ENCODE measurements at regions not wholly inside any gene's neighbourhood (a gene's known extent, or its start where the extent isn't known, plus 50 kb on each side); places are given as distances from the start of the nearest gene placed in this dataset.

DNA sequence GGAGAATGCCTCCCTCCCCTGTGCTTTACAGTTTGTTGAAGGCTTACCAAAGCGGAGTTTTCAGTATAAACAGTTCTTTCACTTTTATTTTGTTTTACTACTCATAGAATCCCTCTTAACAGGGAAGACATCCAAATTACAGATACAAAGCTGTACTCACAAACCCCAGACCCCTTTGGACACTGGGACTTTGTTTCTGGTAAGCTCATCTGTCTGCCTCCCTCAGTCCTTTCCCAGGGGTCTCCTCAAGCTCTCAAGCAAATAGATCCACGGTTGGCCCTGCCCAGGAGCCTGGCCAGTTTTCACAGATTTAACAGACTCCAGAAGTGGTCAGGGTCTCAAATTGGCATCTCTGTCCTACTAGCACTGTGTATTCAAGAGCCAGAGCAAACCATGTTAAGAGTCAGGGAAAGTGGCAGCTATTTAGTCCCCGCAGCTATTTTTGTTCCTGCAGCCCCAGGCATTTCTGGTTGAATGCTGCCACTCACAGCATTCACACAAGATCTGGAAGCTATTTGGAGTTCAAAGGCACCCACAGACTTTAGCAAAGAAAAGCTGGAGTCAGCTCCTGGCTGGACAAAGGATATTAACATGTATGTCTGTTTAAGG lies 54.2 kb downstream of the TMEM100 start:
- intact Hi-C loops (cut with micrococcal nuclease), result no loop called here

DNA sequence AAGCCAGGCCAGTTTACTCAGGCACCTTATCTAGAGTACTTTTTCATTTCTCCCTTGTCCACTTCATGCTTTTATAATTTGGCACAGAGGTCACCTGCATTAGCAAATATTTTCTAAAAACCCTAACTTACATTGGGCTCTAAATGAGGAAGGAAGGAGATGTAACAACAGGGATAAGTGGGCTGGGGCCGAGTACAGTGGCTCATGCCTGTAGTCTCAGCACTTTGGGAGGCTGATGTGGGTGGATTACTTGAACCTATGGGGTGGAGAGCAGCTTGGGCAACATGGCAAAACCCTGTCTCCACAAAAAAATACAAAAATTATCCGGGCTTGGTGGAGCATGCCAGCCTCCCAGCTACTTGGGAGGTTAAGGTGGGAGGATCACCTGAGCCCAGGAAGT lies 55.9 kb downstream of the TMEM100 start:
- intact Hi-C loops (cut with micrococcal nuclease), result no loop called here

DNA sequence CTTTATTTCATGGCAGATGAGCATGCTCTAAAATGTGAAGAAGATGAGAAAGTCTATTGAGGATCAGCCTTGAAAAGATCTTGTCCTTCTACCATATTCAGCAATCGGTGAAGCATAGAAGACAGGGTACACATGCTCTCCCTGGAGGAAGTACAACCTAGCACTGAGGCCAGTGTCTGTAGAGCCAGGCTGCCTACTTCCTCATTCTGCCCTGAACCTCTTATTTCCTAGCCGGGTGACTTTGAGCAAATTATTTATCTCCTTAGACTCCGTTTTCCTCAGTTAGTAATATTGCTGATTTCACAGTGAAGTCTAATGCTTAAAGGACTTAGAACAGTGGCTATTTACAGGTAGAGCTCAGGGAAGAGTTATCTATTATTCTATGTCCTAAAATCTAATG lies 58.4 kb downstream of the TMEM100 start:
- intact Hi-C loops (cut with micrococcal nuclease), result no loop called here

DNA sequence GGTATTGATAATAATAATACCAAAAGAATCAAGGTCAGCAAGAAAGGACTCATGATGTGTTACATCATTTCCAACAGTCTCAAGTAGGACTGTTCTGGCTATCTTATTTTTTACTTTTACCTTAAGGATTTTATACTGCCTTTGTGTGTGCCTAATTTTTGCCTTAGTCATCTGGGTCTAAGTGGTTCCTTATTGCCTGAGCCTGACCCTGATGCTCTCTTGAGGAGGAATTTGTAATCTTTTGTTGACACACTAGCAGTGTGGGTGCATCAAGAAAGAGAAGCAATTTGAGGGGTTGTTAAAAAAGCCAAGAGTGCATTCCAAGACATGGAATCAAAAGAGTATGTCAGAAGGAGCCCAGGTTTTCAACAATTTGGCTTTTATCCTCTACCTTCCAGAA lies 59.3 kb downstream of the TMEM100 start:
- intact Hi-C loops (cut with micrococcal nuclease), result no loop called here

DNA sequence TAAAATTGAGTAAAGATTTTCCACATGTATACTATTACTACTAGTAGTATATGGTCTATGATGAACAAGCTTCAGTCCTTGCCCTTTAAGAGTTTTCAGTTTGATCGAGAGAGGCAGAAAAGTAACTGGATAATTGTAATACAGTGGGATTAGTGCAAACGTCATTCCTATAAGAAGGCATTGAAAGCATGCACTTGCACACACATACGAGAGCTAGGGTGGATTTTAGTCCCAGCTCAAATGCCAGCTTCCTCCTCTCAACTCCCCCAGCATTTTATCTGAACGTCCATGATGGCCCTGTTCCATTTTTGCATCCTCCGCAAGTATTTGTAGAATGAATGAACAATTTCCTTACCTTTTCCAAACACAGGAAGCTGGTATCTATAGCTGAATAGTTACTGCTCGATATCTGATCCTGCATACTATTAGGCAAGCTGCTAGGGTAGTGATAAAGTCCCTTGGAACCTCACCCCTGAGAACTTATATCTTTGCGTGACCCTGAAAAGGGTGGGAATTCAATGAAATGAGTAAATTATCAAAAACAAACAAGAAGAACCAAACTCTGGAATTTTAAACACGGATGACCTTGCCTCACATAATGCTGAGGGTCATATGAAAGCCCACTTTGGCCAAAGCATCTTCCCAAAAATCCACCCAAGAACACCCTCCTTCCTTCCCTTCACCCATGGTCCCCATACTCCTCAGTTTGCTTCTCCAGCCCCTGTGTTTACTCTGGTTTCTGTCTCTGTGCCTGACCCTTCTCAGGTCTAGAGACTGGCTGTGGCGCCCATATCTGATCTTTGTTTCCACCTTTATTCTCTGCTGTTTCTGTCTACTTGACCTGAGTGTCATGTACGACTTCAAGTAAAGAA lies 60.5 kb downstream of the TMEM100 start:
- intact Hi-C loops (cut with micrococcal nuclease), result no loop called here

DNA sequence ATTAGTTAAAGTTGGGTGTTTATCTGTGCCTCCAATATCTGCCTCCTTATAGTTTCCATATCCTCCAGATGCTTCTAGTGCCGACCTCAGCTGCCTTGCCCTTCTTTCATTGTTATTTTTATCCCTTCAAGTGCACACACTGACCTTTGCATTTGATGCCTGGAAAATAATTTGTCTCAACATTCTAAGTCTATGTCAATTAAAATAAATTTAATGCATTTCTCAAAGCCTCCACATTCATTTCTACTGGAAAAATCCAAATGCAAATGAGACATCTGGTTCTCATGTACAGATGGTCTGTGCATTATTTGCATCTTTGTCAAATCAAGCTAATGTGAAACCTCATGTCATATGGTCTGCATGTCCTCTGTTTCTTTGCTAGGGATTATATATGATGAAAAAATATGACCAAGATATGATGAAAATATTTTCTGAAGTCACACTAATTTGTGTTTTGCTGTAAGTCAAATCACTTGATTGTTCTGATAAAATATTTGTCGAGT lies 61.4 kb downstream of the TMEM100 start:
- intact Hi-C loops (cut with micrococcal nuclease), result no loop called here

DNA sequence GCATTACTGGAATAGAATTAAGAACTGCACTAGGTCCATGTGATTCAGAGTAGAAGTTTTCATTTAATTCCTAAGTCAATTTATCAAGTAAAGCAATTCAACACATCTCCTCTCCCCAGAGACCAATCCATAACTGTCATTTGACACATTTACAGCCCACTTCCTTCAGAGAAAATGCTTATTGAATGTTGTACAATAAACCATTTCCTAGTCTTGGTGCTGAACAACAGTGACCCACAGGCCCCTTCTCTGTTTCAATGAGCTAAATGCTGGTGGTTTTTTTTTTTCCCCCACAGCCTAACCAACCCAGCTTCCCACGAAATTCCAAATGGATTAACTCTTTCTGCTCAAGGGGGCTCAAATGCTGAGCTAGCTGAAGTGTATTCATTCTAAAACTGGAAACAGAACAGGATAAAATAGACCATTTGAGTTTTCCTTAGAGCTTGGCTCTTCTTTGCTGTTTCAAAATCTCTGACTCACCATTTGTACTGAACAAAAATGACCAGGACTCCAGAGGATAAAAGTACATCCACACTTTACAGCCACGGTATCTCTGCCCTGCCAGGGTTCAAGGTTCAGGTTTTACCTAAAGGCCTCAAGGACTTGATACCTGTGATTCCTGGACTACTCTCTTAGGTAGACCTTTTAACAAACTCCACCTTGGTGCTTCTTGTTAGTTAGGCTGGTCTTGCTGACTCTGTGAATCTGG lies 62.3 kb downstream of the TMEM100 start:
- intact Hi-C loops (cut with micrococcal nuclease), result no loop called here

DNA sequence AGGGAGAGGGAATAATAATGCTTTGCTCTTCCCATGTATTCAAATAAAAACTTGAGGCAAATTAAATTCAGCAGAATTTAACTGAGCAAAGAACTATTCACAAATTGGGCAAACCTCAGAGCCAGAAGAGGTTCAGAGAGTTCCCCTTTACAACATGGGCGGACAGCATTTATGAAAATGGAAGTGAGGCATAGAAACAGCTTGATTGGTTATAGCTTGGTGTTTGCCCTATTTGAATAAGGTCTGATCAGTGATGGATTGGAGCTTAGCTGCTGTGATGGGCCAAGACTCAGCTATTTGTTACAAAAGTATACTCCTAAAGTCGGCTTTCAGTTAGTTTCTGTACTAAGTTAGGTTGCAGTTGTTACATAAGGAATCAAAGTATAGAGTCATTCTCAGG lies 63.0 kb downstream of the TMEM100 start:
- intact Hi-C loops (cut with micrococcal nuclease), result no loop called here

DNA sequence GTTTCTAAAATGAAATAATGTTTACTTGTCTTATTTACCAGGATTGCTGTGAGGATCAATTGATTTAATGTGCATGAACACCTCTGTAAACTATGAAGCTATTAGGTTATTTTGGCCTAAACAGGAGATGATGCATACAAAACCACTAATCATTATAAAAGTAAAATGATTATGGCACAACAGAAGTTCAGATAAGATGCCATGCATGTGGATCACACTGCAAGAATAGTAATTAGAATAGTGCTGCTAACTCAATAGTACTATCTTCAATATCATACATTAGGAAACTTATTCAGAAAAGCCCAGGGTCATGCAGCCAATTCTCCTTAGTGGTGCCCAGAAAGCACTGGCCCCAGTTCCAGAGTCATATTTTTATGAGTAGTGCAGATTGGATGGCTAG lies 66.9 kb downstream of the TMEM100 start:
- intact Hi-C loops (cut with micrococcal nuclease), result no loop called here

DNA sequence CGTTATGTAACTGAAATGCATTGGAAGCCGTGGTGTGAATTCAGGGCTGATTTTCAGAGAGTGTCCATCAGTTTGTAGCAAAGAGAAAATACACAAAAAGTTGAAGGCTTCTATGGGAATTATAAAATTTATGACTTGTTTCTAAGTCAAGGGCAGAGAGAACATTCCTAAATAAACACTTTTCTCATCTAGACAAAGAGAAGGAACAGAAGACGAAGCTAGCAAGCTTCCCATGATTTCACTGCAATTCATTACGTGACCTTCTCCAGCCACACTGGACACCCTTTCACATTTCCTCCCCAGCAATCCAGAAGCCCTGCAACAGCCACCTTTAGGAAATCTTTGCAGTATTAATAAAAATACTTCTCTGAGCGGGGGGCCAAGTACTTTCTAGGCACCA lies 67.8 kb downstream of the TMEM100 start:
- intact Hi-C loops (cut with micrococcal nuclease), result no loop called here

DNA sequence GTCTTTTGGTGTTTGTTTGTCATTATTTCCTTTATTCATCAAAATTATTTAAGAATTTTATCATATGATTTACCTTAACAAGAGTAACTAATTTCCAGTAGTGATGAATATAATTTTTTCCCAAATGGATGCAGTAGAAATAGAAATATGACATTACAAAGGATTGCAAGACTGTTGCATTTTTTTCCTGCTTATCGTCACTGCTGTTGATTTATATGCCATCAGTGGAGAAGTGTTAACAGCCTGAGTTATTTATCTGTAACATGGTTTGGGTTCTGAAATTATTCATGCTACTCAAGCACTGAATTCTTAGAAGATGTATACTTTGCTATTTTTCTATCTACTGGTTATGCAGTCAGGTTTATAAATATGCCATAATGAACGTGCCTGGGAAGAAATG lies 68.6 kb downstream of the TMEM100 start:
- intact Hi-C loops (cut with micrococcal nuclease), result no loop called here

DNA sequence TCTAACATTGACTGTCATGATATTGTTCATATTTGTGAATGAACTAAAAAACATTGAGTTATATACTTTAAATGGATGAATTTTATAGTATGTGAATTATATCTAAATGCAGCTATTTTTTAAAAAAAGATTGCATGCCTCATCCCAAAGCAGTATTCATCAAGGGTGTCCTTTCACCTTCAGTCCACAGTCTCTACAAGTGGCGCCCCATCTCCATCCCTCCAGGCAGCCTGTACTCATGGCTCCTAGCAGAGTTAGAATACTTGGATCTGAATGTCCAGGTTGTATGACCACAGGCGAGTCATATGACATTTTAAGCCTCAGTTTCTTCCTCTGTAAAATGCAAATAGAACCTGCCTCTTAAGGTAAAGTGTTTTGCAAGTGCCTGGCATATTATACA lies 69.8 kb downstream of the TMEM100 start:
- intact Hi-C loops (cut with micrococcal nuclease), result no loop called here

DNA sequence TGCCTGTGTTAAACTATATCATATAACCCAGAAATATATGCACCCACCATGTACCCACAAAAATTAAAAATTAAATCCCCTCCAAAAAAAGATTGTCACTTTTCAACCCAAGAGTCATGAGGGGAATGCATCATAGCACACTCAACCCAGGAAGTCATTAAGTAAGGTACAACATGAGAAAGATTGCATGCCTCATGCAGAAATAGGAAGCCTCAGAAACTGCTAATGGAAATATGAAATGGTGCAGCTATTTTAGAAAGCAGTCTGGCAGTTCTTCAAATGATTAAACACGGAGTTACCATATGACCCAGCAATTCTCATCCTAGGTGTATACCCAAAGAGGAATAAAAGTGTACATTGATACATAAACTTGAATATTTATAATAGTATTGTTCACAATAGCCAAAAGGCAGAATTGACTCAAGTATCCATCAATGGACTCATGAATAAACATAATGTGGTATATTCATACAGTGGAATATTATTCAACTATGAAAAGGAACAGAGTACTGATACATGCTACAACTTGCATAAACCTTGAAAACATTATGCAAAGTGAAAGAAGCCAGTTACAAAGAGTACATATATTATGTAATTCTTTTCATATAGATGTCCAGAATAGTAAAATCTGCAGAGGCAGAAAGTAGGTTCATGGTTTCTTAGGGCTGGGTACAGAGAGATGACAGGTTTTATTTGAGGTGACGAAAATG lies 70.4 kb downstream of the TMEM100 start:
- intact Hi-C loops (cut with micrococcal nuclease), result no loop called here

DNA sequence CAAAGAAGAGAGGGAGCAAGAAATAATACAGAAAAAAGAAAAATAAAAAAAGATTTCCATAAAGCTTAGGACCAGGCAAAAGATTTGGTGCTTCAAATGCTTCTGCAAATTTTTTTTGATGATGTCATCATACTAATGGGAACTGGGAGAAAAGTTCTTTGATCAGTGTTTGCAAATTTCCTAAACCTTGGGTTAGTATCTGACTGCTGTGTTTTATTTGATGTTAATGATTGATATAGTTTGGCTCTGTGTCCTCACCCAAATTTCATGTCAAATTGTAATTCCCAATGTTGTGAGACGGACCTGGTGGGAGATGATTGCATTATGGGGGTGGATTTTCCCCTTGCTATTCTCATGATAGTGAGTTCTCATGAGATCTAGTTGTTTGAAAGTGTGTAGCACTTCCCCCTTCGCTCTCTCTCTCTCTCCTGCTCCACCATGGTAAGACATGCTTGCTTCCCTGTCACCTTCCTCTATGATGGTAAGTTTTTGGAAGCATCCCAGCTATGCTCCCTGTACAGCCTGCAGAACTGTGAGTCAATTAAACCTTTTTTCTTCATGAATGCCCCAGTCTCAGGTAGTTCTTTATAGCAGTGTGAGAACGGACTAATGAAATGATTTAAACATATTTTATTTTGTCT lies 72.6 kb downstream of the TMEM100 start:
- intact Hi-C loops (cut with micrococcal nuclease), result no loop called here

DNA sequence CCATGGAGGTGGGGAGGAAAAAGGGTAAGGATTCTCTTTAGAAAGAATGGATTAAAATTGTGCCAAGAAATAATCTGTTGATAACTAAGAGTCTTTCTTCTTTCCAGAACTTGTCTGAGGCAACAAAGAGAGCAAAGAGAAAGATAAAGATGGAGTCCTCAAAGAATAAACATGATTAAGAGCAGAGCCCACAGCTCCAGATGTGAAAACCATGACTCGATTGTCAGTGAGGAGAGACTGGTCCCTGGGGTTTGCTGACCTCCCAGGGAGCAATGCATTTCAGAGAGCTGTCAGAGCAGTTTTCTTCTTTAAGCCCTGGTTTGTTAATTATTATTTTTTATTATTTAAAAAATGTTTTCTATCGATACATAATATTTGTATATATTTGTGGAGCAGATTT lies 74.6 kb downstream of the TMEM100 start:
- intact Hi-C loops (cut with micrococcal nuclease), result no loop called here

DNA sequence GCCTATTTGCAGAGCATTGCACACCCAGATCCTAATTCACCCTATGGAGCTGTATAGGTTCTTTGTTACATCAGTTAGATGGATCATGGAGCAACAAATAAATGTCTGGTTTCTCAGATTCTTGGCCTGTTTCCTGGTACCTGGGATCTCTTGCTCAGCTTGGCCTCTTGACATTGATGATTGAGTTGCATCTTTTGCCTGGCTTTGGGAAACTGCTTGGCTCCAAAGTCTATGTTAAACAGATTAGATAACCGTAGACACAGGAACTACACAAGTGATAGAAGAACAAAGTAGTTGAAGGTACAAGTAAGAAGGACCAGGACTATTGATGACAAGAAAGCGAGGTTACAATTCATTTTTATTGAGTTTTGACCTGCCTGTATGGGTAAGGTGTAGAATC lies 77.3 kb downstream of the TMEM100 start:
- intact Hi-C loops (cut with micrococcal nuclease), result no loop called here

DNA sequence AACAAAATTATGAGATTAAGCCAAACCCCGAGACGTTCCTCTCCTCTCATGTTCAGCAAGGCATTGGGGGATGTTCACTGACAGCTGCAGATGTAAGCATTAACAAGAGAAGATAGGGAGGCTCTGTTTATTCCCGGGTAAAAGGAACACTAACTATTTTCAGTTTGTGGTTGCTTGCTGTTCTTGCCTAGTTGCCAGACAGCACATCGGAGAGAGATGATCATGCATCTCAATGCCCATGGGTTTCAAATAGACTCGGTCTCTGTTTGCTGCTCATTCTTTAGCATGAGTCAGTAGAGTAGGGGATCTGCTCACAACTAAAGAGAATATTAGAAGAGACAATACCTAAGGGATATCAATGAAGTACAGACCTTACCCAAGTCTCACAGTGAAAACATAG lies 78.3 kb downstream of the TMEM100 start:
- intact Hi-C loops (cut with micrococcal nuclease), result no loop called here

DNA sequence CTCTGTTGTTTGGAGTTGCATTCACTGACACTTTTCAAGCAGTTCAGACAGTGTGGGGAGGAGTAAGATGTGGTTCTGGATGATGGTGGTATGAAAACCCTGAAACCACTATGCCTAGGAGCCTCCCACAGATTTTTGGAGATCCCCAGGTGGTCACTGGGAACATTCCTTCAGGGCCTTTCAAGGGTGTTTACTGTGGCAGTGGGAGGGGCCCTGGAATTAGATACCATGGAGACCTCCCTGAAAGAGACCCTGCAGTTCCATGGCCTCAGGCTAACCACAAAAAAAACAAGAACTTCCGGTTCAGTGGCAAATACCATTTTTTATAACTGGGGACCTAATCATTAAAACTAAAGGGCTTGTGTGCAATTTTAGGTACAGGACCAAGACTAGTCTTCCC lies 79.9 kb downstream of the TMEM100 start:
- intact Hi-C loops (cut with micrococcal nuclease), result no loop called here

DNA sequence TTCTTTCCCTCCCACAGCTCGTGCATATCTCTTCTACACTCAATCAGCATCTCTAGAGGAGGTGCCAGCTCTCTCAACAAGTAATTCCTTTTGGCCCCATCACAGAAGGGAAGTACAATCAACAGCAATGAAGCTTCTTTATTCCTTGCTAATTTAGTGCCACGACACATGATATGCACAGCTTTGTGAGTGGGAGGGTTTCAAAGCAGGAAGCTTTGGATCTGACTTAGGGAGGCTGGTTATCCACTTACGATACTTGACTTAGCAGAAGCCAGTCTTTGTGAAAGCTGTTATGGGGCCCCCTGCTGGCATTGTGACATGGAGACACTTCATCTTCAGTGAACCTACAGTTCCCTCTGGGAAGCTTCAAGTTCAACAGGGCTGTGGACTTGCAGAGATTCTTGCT lies 81.0 kb downstream of the TMEM100 start:
- intact Hi-C loops (cut with micrococcal nuclease), result loop anchor here (1.0 kb wide), 1 partner anchor 115 kb away; no protein-coding TSS in a partner anchor

DNA sequence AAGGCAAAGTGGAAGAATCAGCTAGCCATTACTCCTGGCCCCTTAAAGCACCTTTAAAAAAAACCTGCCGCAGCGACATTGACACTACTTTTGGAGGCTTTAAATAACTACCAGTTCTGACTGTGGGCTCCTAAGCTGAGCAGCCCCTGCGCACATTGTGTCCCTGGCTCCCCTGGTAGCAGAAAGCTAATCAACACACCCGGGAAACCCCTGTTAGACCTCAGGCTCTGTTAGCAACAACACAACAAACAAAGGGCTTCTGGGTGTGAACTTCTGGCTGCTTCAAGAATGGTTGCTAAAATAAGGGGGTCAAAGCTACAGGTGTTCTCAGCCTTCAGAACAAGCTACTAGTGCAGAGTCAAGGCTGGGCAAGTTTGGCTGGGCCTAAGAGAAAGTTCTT lies 83.6 kb downstream of the TMEM100 start:
- intact Hi-C loops (cut with micrococcal nuclease), result no loop called here

DNA sequence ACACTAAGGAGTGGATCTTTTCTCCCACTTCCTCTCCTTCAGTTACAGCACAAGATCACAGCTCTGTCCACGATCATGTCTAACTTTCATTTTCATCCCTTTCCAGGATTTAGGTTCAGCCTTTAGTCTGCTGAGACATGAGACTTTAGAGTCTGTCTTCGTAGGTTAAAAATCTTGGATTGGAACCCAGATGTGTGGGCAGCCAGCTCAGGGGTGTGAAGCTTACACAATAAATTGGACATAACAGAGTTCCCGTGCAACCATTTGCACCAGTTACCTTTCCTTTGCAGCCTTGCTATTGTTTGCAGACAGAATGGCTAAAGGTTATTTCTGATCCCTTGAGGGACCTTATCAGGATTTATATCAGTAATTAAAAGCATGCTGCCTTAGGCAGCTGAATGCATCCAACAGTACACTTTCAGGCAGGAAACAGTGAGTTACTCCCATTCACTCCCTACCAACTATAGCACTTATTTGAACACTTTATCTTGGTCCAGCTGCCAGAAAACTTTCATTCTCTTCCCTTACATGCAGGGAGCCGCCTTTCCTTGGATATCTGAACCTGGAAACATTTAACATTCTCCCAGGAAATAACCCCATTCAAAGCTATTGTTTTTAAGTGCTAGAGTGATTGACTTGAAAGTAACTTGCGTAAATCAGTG lies 87.3 kb downstream of the TMEM100 start:
- intact Hi-C loops (cut with micrococcal nuclease), result no loop called here
